ENCODE measurements at regions not wholly inside any gene's neighbourhood (a gene's known extent, or its start where the extent isn't known, plus 50 kb on each side); places are given as distances from the start of the nearest gene placed in this dataset.

GRCh38 chr10:29956335-29956924 is 103.0 kb downstream of the JCAD start:
- no peak for TF ChIP-seq ZNF274 (IDR thresholded peaks at IDR 0.05; ENCODE audit: low read depth, low read length)
- no peak for TF ChIP-seq SUZ12 (IDR thresholded peaks at IDR 0.05; ENCODE audit: extremely low read depth, insufficient read depth, insufficient read length)
- no peak for TF ChIP-seq YY1 (IDR thresholded peaks at IDR 0.05; ENCODE audit: insufficient read depth, insufficient read length)
